Osteoblast (primary cell): ENCODE measurements at regions not wholly inside any gene's neighbourhood (a gene's known extent, or its start where the extent isn't known, plus 50 kb on each side); places are given as distances from the start of the nearest gene placed in this dataset.

ENCODE experiments used
- DNase-seq: peaks from one replicate; pipeline ENCODE4 v3.0.0; 2011; ENCODE audit warnings: low spot score, mixed read lengths; ENCODE audit not compliant: insufficient read length; ENCODE audit errors: missing footprints
- H2AFZ ChIP-seq: 2 replicates; pipeline ENCODE4 v1.6.0; 2011; ENCODE audit warnings: mild to moderate bottlenecking, low read length
- H3K27ac ChIP-seq: 2 replicates; pipeline ENCODE4 v1.5.1; 2011; ENCODE audit warnings: mild to moderate bottlenecking, low read depth, low read length, moderate library complexity
- H3K27me3 ChIP-seq: 2 replicates; pipeline ENCODE4 v1.6.0; 2012; ENCODE audit warnings: mild to moderate bottlenecking, control low read depth, inconsistent platforms, low read length, moderate library complexity; ENCODE audit not compliant: insufficient read depth
- H3K36me3 ChIP-seq: 2 replicates; pipeline ENCODE4 v1.5.1; 2011; ENCODE audit warnings: mild to moderate bottlenecking, low read length, control low read depth, moderate library complexity; ENCODE audit not compliant: insufficient read depth
- H3K4me1 ChIP-seq: 2 replicates; pipeline ENCODE4 v1.5.1; 2011; ENCODE audit warnings: mild to moderate bottlenecking, low read length, control low read depth, moderate library complexity; ENCODE audit not compliant: insufficient read depth
- H3K4me2 ChIP-seq: 2 replicates; pipeline ENCODE4 v1.6.0; 2011; ENCODE audit warnings: mild to moderate bottlenecking, low read length; ENCODE audit not compliant: insufficient read depth
- H3K4me3 ChIP-seq: fragments of 200-600 bp; sonication (generic); 3 replicates; pipeline ENCODE4 v1.5.1; 2012; ENCODE audit warnings: mild to moderate bottlenecking, low read length, inconsistent platforms; ENCODE audit not compliant: insufficient read depth
- H3K79me2 ChIP-seq: 2 replicates; pipeline ENCODE4 v1.6.0; 2012; ENCODE audit warnings: mild to moderate bottlenecking, low read length, control low read depth, inconsistent platforms; ENCODE audit not compliant: insufficient read depth
- H3K9me3 ChIP-seq: 2 replicates; pipeline ENCODE4 v1.5.1; 2011; ENCODE audit warnings: low read depth, low read length, control low read depth
- H4K20me1 ChIP-seq: 2 replicates; pipeline ENCODE4 v1.6.0; 2012; ENCODE audit warnings: mild to moderate bottlenecking, low read length, control low read depth; ENCODE audit not compliant: insufficient read depth
- CTCF ChIP-seq: IDR thresholded peaks from 2 replicates; pipeline ENCODE4 v1.5.1; 2011; ENCODE audit warnings: mild to moderate bottlenecking, low read depth, low read length, moderate library complexity; ENCODE audit errors: extremely low read depth

- TF ChIP-seq CTCF: no peak
- Histone ChIP-seq H2AFZ (no peak overlapping the region), H3K4me1 (no peaks in the 10 kb centered on the region), H3K4me2 (no peak overlapping the region), H3K4me3 (no peak overlapping the region), H3K79me2 (no peaks in the 10 kb centered on the region), H3K27me3 (no peaks in the 10 kb centered on the region), H3K36me3 (no peaks in the 10 kb centered on the region), H3K27ac (no peak overlapping the region), H3K9me3 (no peaks in the 10 kb centered on the region), H4K20me1 (no peaks in the 10 kb centered on the region)
- no peak for DNase-seq
These were observed 1223.5 kb upstream of the FAM98A start for GRCh38 chr2:34822616-34823015.

GRCh38 chr2:34815052-34815741 lies 1216.1 kb upstream of the FAM98A start:
- Histone ChIP-seq H3K4me1 (no peaks in the 10 kb centered on the region), H3K27me3 (no peaks in the 10 kb centered on the region), H2AFZ (no peak overlapping the region), H3K9me3 (no peaks in the 10 kb centered on the region), H3K4me2 (no peak overlapping the region), H4K20me1 (no peaks in the 10 kb centered on the region), H3K79me2 (no peaks in the 10 kb centered on the region), H3K4me3 (no peak overlapping the region), H3K36me3 (no peaks in the 10 kb centered on the region), H3K27ac (no peak overlapping the region)
- TF ChIP-seq CTCF: no peak
- no peak for DNase-seq

GRCh38 chr2:34810456-34810855 lies 1211.4 kb upstream of the FAM98A start:
- H2AFZ ChIP-seq: no peak overlapping the region
- no peaks in the 10 kb centered on the region for H3K79me2 ChIP-seq
- no peaks in the 10 kb centered on the region for H3K27me3 ChIP-seq
- no peak for DNase-seq
- H3K4me2 ChIP-seq: no peak overlapping the region
- H4K20me1 ChIP-seq: no peaks in the 10 kb centered on the region
- no peaks in the 10 kb centered on the region for H3K4me1 ChIP-seq
- H3K36me3 ChIP-seq: no peaks in the 10 kb centered on the region
- TF ChIP-seq CTCF: no peak
- no peak overlapping the region for H3K27ac ChIP-seq
- no peak overlapping the region for H3K4me3 ChIP-seq
- no peaks in the 10 kb centered on the region for H3K9me3 ChIP-seq

GRCh38 chr2:34808426-34808825 lies 1209.3 kb upstream of the FAM98A start:
- Histone ChIP-seq H3K27me3 (no peaks in the 10 kb centered on the region), H2AFZ (no peak overlapping the region), H3K27ac (no peak overlapping the region), H3K4me3 (no peak overlapping the region), H3K4me2 (no peak overlapping the region), H3K79me2 (no peaks in the 10 kb centered on the region), H3K4me1 (no peaks in the 10 kb centered on the region), H4K20me1 (no peaks in the 10 kb centered on the region), H3K36me3 (no peaks in the 10 kb centered on the region), H3K9me3 (no peaks in the 10 kb centered on the region)
- no peak for TF ChIP-seq CTCF
- peak; percentile 26 for DNase-seq
